GM19372 (cell line): ENCODE measurements at regions not wholly inside any gene's neighbourhood (a gene's known extent, or its start where the extent isn't known, plus 50 kb on each side); places are given as distances from the start of the nearest gene placed in this dataset.

Experiments
- ATAC-seq: cut with Tn5 transposase; IDR thresholded peaks from one replicate; pipeline ENCODE4 v1.9.1; 2021; ENCODE audit warnings: mild to moderate bottlenecking, low read depth, moderate library complexity; ENCODE audit not compliant: unreplicated experiment

- ATAC-seq, result no peak
Observed at GRCh38 chr10:3493621-3494020, 291.4 kb downstream of the KLF6 start.

GRCh38 chr10:3491571-3491970 is 293.4 kb downstream of the KLF6 start:
- no peak for ATAC-seq

- no peak for ATAC-seq
Observed at GRCh38 chr10:3487228-3487627, 297.8 kb downstream of the KLF6 start.

GRCh38 chr10:3486346-3487065 is 298.5 kb downstream of the KLF6 start:
- no peak for ATAC-seq

GRCh38 chr10:3485057-3485686 is 299.8 kb downstream of the KLF6 start:
- peak; percentile 39 for ATAC-seq

GRCh38 chr10:3484306-3485056 is 300.5 kb downstream of the KLF6 start:
- ATAC-seq, result peak; percentile 86

- no peak for ATAC-seq
Observed at GRCh38 chr10:3482200-3482993, 302.6 kb downstream of the KLF6 start.

GRCh38 chr10:3481496-3481895 is 303.5 kb downstream of the KLF6 start:
- no peak for ATAC-seq

GRCh38 chr10:3480990-3481315 is 304.1 kb downstream of the KLF6 start:
- no peak for ATAC-seq

GRCh38 chr10:3480281-3480989 is 304.6 kb downstream of the KLF6 start:
- ATAC-seq, result no peak

GRCh38 chr10:3478632-3479240 is 306.2 kb upstream of the PITRM1 start:
- ATAC-seq, result no peak

GRCh38 chr10:3478153-3478552 is 305.6 kb upstream of the PITRM1 start:
- ATAC-seq, result peak; percentile 55

GRCh38 chr10:3477683-3478082 is 305.1 kb upstream of the PITRM1 start:
- peak; percentile 45 for ATAC-seq

GRCh38 chr10:3476640-3477448 is 304.3 kb upstream of the PITRM1 start:
- no peak for ATAC-seq

GRCh38 chr10:3476186-3476585 is 303.6 kb upstream of the PITRM1 start:
- ATAC-seq, result no peak

- no peak for ATAC-seq
Observed at GRCh38 chr10:3475367-3475766, 302.8 kb upstream of the PITRM1 start.

- ATAC-seq, result no peak
Observed at GRCh38 chr10:3474266-3474665, 301.7 kb upstream of the PITRM1 start.

- no peak for ATAC-seq
Observed at GRCh38 chr10:3473271-3473670, 300.7 kb upstream of the PITRM1 start.
